B cell (primary cell): ENCODE measurements at regions not wholly inside any gene's neighbourhood (a gene's known extent, or its start where the extent isn't known, plus 50 kb on each side); places are given as distances from the start of the nearest gene placed in this dataset.
"Not testable (repeated sequence)": the region's sequence is repeated elsewhere in the genome, so short reads cannot be mapped to it uniquely, and the experiment has no call there.

Experiments used
- EZH2 ChIP-seq: IDR thresholded peaks from 2 replicates; pipeline ENCODE4 v1.6.1; 2012; ENCODE audit warnings: borderline replicate concordance, low read depth, mild to moderate bottlenecking, moderate library complexity, low read length; ENCODE audit not compliant: insufficient read depth, poor library complexity, severe bottlenecking
- TF ChIP-seq, protein P1 (sequence below): fragments of 200-600 bp; IDR thresholded peaks from one replicate; pipeline ENCODE4 v1.8.0; 2022; ENCODE audit warnings: antibody characterized with exemption, mild to moderate bottlenecking

DNA sequence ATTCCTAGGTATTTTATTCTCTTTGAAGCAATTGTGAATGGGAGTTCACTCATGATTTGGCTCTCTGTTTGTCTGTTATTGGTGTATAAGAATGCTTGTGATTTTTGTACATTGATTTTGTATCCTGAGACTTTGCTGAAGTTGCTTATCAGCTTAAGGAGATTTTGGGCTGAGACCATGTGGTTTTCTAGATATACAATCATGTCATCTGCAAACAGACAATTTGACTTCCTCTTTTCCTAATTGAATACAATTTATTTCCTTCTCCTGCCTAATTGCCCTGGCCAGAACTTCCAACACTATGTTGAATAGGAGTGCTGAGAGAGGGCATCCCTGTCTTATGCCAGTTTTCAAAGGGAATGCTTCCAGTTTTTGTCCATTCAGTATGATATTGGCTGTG, 137.3 kb downstream of the PLPPR4 start:
- TF ChIP-seq, protein P1, sequence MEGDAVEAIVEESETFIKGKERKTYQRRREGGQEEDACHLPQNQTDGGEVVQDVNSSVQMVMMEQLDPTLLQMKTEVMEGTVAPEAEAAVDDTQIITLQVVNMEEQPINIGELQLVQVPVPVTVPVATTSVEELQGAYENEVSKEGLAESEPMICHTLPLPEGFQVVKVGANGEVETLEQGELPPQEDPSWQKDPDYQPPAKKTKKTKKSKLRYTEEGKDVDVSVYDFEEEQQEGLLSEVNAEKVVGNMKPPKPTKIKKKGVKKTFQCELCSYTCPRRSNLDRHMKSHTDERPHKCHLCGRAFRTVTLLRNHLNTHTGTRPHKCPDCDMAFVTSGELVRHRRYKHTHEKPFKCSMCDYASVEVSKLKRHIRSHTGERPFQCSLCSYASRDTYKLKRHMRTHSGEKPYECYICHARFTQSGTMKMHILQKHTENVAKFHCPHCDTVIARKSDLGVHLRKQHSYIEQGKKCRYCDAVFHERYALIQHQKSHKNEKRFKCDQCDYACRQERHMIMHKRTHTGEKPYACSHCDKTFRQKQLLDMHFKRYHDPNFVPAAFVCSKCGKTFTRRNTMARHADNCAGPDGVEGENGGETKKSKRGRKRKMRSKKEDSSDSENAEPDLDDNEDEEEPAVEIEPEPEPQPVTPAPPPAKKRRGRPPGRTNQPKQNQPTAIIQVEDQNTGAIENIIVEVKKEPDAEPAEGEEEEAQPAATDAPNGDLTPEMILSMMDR, result not testable (repeated sequence)
- not testable (repeated sequence) for TF ChIP-seq EZH2
